ENCODE measurements at regions not wholly inside any gene's neighbourhood (a gene's known extent, or its start where the extent isn't known, plus 50 kb on each side); places are given as distances from the start of the nearest gene placed in this dataset.

DNA sequence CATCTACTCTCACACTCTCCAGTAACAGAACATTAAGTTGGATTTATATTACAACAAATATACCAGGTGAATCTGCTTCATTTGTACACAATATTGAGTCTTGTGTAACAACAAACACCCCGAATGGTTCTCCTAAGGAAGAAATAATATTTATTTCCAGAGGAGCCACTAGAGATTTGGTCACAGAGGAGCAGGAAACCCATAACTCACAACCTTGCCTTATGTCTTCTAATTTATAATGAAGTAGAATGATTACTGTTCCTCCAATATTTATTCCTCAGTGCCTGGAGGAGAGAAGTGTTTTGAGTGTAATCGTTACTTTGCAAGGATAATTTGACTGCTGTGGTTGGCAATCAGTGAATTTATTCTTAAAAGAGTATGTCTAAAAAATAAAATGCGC, 1243.7 kb upstream of the PCDH20 start:
- TF ChIP-seq CTCF (conservative IDR thresholded peaks at IDR 0.05; ENCODE audit: low read length) (no peak), EZH2phosphoT487 (IDR thresholded peaks at IDR 0.05; ENCODE audit: borderline replicate concordance) (no peak)

All from Loucy (cell line).